GM23338 (cell line): ENCODE measurements at regions not wholly inside any gene's neighbourhood (a gene's known extent, or its start where the extent isn't known, plus 50 kb on each side); places are given as distances from the start of the nearest gene placed in this dataset.

ENCODE experiments used
- CTCF ChIP-seq, 2 experiments: fragments of 200-600 bp in 1 of 2; sonication (generic) in 1 of 2; conservative IDR thresholded peaks; 2 replicates each; pipeline versions ENCODE4 v1.5.1 to v1.6.1; 2016 to 2017; ENCODE audit warnings: antibody characterized with exemption in 2 of 2, low read depth in 2 of 2, mild to moderate bottlenecking in 2 of 2, moderate library complexity in 1 of 2
- JUNB ChIP-seq: IDR thresholded peaks from one replicate; pipeline ENCODE4 v1.6.1; 2016; ENCODE audit warnings: antibody characterized with exemption; ENCODE audit not compliant: unreplicated experiment
- TF ChIP-seq, protein P1 (sequence below): IDR thresholded peaks from one replicate; pipeline ENCODE4 v1.6.1; 2018; ENCODE audit warnings: antibody characterized with exemption; ENCODE audit not compliant: unreplicated experiment
- TF ChIP-seq, protein P2 (sequence below): IDR thresholded peaks from 2 replicates; pipeline ENCODE4 v1.6.1; 2016; ENCODE audit warnings: antibody characterized with exemption

- no peak for TF ChIP-seq JUNB
- TF ChIP-seq, protein P1, sequence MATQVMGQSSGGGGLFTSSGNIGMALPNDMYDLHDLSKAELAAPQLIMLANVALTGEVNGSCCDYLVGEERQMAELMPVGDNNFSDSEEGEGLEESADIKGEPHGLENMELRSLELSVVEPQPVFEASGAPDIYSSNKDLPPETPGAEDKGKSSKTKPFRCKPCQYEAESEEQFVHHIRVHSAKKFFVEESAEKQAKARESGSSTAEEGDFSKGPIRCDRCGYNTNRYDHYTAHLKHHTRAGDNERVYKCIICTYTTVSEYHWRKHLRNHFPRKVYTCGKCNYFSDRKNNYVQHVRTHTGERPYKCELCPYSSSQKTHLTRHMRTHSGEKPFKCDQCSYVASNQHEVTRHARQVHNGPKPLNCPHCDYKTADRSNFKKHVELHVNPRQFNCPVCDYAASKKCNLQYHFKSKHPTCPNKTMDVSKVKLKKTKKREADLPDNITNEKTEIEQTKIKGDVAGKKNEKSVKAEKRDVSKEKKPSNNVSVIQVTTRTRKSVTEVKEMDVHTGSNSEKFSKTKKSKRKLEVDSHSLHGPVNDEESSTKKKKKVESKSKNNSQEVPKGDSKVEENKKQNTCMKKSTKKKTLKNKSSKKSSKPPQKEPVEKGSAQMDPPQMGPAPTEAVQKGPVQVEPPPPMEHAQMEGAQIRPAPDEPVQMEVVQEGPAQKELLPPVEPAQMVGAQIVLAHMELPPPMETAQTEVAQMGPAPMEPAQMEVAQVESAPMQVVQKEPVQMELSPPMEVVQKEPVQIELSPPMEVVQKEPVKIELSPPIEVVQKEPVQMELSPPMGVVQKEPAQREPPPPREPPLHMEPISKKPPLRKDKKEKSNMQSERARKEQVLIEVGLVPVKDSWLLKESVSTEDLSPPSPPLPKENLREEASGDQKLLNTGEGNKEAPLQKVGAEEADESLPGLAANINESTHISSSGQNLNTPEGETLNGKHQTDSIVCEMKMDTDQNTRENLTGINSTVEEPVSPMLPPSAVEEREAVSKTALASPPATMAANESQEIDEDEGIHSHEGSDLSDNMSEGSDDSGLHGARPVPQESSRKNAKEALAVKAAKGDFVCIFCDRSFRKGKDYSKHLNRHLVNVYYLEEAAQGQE, result no peak
- no peak for TF ChIP-seq CTCF (conservative IDR thresholded peaks at IDR 0.05; ENCODE audit: low read depth in 2 of 2)
- TF ChIP-seq, protein P2, sequence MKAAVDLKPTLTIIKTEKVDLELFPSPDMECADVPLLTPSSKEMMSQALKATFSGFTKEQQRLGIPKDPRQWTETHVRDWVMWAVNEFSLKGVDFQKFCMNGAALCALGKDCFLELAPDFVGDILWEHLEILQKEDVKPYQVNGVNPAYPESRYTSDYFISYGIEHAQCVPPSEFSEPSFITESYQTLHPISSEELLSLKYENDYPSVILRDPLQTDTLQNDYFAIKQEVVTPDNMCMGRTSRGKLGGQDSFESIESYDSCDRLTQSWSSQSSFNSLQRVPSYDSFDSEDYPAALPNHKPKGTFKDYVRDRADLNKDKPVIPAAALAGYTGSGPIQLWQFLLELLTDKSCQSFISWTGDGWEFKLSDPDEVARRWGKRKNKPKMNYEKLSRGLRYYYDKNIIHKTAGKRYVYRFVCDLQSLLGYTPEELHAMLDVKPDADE, result no peak
Measured at GRCh38 chr15:29432191-29433049, 162.8 kb upstream of the NSMCE3 start.
